Stimulated activated CD4-positive, alpha-beta T cell treated with anti-CD3 and anti-CD28 coated beads, Interleukin-2, amount 100 ng/mL, for 4 hours (primary cell): ENCODE measurements at regions not wholly inside any gene's neighbourhood (a gene's known extent, or its start where the extent isn't known, plus 50 kb on each side); places are given as distances from the start of the nearest gene placed in this dataset.

Experiments
- DNase-seq: peaks from one replicate; pipeline ENCODE4 v3.0.0-alpha.2; 2020; ENCODE audit warnings: low read depth

DNA sequence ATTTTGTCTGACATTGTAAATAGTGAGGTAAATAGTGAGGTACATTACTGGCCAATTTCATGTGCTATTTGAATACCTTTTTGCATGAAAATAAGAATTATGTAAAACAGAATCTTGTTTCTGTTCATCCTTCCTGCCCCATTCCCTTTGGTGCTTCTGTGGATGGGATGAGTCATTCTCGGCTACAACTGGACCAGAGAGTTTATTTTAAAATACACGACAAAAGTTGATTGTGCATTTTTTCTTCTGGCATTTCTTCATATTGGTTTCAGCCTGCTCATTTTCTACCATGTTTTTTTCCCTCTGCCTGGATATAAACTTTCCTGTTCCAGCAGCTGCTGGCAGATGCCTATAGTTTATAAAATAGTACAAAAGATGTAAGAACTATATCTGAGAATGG, 107.5 kb downstream of the CYSLTR2 start:
- no peak for DNase-seq

- DNase-seq = peak; percentile 79
Observed at GRCh38 chr13:48769107-48769704, 115.5 kb downstream of the CYSLTR2 start.

DNA sequence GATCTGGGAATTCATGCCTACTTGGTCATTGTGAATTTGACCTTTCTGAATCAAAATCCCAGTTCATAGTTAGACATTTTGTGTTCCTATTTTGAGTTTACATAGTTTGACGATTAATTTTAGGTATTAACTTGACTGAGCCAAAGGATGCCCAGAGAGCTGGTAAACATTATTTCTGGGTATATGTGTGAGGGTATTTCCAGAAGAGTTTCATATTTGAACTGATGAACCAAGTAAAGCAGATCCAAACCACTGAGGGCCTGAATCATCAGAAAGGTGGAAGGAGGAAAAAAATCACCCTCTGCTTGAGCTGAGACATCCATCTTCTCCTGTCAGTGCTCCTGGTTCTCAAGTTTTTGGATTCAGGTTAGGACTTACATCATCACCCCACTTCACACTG, 116.6 kb downstream of the CYSLTR2 start:
- DNase-seq = no peak

GRCh38 chr13:48772908-48773307, 119.2 kb downstream of the CYSLTR2 start:
- no peak for DNase-seq

- no peak for DNase-seq
Observed at GRCh38 chr13:48773531-48774275, 120.0 kb downstream of the CYSLTR2 start.

GRCh38 chr13:48775285-48775684, 121.6 kb downstream of the CYSLTR2 start:
- no peak for DNase-seq

GRCh38 chr13:48775804-48776203, 122.1 kb downstream of the CYSLTR2 start:
- no peak for DNase-seq

DNA sequence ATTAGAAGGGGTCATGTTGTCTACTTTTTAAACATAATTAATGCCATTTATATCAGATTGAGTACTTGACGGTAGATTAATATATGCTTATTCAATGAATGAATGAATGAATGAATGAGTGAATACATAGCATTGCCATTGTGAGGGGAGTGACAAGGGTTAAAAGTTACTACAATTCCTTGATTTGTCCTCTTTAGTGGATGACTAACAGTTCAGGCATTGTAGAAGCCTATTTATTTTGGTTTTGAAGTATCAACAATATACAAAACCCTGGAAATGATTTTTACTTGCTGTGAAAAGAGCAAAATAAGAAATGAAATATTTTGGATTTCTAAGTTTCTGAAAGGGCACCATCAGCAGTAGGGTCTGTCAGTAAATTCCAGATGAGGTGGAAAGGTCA, 122.7 kb downstream of the CYSLTR2 start:
- no peak for DNase-seq

GRCh38 chr13:48778610-48779009, 124.9 kb downstream of the CYSLTR2 start:
- DNase-seq = no peak

DNA sequence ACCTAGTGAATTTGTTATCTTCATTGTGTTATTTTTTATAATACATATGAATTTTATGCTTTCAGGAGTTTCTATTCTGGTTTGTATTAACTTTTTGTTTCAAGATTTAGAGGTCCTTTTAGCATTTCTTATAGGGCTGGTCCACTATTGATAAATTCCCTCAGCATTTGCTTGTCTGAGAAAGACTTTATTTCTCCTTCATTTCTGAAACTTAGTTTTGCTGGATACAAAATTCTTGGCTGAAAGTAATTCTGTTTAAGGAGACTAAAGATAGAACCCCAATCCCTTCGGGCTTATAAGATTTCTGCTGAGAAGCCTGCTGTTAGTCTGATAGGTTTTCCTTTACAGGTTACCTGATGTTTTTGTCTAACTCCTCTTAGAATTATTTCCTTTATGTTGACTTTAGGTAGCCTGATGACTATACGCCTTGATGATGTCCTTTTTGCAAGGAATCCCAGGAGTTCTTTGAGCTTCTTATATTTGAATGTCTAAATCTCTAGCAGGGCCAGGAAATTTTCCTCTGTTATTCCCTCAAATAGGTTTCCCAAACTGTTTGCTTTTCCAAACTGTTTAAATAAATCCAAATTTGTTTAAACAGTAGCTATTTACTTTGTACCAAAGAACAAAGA, 127.1 kb downstream of the CYSLTR2 start:
- DNase-seq = no peak

- no peak for DNase-seq
Observed at GRCh38 chr13:48782429-48782840, 128.7 kb downstream of the CYSLTR2 start.

DNA sequence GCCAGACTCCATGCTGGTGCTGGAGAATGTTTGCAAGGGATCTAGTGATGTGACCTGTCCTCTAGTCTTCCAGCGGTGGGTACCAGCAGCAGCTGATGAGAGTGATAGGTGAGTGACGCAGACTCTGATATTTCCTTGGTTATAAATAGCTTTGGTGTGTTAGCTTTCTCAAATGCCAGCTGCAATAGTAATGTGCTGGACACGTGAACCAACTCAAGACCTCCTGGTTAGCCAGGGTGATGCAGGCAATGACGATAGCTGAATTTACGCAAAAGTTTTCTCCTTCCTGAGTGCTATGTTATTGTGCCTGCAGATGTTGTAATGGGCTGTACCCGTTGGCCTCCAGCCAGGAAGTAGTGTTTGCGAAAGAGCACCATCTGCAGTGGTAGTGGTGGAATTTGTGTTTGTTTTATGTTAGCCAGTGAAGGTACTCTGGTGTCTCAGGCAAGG, 129.5 kb downstream of the CYSLTR2 start:
- DNase-seq = no peak

DNA sequence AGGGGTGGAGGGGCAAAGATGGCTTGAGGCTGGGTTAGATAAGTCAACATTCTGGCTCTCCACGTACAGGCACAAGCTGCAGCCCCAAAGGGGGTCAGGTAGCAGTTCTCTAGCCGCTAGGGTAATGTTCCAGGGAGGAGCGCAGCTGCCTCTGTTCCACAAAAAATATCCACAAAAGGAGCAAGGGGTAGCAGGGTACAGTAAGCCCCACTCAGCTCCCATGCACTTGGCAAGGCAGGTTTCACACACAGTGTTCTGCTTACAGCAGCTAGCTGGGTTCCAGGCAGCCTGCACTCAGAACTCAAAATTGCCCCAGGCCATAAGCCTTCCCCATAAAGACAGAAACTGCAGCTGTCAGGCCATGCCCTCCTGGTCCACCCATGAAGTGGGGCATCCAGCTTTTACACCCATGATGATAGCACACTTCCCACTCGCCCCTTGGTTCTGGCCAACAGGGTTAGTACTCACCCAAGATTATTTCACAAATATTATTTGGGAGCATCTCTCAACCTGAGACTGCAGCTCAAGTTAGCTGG, 130.0 kb downstream of the CYSLTR2 start:
- no peak for DNase-seq

DNA sequence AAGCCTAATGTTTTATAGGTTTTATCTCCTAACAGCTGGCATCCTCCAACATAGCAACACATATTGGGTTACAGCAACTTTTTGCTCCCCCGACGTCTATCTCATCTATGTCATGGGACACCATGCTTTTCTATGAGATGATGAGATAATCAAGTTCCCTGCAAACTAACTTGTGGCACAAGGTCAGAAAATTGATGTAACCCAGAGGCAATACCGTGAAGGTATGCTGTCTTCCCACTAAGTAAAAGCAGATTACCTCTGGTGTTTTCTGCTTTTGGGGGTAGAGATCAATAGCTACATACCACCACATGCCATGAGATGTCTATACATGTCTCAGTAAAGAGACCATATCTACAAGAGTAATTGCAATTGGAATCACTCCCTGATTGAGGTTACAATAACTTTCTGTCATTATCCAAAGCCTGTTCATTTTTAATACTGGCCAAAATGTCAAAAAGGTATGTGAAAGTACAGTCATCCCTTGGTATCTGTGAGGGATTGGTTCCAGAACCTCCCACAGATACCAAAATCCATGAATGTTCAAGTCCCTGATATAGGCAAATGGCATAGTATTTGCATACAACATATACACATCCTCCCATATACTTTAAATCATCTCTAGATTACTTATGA, 131.3 kb downstream of the CYSLTR2 start:
- no peak for DNase-seq

DNA sequence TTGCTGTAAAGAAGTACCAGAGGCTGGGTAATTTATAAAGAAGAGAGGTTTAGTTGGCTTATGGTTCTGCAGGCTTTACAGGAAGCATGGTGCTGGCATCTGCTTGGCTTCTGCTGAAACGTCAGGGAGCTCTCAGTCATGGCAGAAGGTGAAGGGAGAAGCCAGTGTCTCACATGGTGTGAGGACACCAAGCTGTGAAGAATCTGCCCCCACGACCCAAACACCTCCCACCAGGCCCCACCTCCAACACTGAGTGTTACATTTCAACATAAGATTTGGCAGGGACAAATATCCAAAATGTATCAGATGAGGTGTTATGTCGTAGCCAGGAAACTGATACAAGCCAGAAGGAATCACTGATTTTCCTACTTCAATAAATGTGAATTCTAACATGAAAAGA, 136.5 kb downstream of the CYSLTR2 start:
- no peak for DNase-seq

DNA sequence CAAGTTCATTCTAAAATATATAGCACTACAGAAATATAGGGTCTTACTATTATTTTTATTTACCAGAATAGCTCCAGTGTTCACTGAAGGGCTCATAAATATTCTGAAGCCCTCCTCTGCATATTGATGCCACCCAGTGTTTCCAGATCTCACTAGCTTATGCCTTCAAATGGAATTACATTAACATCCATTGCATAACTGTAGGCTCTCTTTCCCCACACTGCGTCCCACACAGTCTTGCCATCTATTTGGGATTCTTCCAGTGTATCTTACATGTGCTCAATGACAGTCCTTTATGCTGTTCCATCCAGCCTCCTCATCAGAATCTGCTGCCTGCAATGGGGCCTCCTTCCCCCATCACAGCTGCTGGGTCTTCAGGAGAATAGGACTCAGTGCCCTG, 137.2 kb downstream of the CYSLTR2 start:
- DNase-seq = no peak

DNA sequence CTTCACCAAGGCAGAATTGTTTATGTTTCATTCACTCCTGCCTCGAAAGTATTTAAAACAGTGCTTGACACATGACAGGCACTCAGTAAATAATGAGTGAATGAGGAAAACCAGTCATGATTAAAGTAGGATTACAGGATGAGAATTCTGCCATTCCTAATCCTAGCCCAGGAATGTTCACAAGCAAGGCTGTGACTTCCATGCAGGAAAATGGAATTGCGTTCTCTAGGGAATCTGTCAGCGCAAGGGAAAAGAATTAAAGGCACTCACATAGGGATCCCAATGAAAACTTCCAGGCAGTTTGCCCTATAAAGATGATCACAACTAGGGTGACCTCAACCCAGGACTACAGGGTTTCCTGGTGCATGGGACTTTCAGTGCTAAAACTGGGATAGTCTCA, 143.4 kb downstream of the CYSLTR2 start:
- no peak for DNase-seq

- no peak for DNase-seq
Observed at GRCh38 chr13:48797761-48798160, 144.0 kb downstream of the CYSLTR2 start.

GRCh38 chr13:48798180-48798579, 144.5 kb downstream of the CYSLTR2 start:
- no peak for DNase-seq

DNA sequence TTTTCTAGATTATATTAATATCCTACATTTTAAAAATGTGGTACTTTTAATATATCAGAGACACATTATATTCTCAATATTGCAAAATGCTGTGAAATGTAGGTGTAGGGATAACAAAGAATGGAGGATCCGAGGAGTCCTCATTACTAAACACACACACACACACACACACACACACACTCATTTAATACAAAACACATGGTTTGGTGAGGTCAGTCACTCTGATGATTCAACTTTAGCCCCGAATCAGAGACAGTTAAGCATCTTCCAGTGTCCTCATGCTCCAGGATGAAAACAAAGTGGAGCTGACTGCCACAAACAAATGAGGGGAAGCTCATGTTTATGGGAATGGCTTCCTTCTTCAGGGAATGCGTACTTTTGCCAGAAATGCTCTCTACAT, 147.5 kb downstream of the CYSLTR2 start:
- no peak for DNase-seq

DNA sequence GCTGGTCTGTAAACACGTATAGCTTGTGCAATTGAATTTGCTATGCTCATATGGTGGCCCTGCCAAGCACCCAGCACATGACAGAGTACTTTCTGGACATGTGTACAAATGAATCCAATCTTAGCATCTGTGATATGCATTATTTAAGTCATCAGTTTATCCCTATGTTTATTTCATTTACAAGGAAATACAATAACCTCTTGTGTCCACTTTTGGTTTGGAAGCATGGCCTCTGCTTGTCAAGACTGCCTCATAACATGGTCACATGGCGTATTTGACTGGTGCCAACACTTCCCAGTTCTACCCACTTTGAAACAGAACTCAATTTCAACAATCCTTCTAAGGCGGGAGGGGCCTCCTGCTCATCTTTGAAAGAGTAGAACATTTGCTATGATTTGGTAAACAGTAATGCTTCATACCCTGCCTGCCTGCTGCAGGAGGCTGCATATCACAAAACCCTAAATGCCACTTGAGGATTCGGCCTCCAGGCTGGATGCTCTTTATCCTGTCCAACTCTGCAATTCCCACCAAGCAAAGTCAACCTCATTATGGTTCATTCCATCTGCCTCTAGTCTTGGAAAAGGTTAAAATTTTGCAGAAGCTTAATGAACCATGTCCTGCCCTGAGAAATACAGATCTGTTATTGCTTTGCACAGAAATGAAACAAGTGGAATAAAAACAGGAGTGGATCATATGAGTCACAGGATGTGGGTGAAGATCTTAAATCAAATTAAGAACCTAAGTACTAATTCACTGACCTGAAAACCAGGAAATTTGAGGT, 151.3 kb downstream of the CYSLTR2 start:
- DNase-seq = no peak

DNA sequence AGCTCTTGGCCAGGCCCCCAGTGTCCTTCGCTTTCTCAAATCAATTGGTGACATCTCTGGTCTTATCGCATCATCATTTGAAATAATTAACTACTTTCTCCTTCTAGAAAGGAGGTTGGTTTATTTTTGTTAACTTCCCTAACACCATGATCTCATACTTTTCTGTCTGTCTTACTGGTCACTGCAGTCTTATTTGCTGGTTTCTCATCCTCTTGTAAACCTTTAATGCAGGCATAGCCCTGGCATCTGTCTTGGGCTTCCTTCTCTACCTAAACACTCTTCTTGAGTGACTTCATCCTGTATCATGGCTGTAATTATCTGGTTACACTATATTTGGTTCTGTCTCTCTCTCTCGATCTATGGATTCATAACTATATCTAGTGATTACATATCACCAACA, 152.8 kb downstream of the CYSLTR2 start:
- DNase-seq = no peak
